ENCODE measurements at regions not wholly inside any gene's neighbourhood (a gene's known extent, or its start where the extent isn't known, plus 50 kb on each side); places are given as distances from the start of the nearest gene placed in this dataset.

DNA sequence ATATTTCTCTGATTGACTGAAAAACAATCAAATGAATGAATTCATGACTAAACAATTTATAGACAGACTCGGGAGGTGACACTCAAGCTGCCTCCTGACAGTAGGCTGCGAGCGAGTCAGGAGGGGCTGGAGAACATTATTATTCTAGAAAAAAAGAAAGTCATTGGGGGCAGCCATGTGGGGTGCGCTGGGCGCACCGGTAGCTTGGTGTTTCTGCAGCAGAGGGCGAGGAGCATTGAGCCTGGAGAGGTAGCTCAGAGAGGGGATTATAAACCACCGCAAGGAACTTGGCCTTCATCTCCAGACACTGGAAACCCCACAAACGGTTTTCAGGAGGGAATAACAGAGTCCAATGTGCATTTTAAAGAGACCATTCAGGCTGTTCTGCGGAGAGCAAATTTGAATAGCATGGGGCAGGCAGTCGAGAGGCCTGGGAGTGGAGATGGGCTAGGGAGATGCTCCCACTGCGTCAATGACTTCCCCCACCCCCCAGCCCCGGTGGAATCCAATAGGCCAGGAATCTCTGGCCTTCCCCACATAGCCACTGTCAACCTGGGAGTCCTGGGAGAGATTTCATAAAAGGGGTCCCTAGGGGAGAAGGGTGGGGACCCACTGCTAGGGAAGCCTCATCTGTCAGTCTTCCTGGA lies 168.3 kb downstream of the BCOR start:
- TF ChIP-seq, protein P1, sequence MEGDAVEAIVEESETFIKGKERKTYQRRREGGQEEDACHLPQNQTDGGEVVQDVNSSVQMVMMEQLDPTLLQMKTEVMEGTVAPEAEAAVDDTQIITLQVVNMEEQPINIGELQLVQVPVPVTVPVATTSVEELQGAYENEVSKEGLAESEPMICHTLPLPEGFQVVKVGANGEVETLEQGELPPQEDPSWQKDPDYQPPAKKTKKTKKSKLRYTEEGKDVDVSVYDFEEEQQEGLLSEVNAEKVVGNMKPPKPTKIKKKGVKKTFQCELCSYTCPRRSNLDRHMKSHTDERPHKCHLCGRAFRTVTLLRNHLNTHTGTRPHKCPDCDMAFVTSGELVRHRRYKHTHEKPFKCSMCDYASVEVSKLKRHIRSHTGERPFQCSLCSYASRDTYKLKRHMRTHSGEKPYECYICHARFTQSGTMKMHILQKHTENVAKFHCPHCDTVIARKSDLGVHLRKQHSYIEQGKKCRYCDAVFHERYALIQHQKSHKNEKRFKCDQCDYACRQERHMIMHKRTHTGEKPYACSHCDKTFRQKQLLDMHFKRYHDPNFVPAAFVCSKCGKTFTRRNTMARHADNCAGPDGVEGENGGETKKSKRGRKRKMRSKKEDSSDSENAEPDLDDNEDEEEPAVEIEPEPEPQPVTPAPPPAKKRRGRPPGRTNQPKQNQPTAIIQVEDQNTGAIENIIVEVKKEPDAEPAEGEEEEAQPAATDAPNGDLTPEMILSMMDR (IDR thresholded peaks at IDR 0.05; ENCODE audit: low read depth, low read length): no peak
- no peak for TF ChIP-seq EZH2phosphoT487 (IDR thresholded peaks at IDR 0.05; ENCODE audit: low read depth)

Data from OCI-LY3 (cell line).